ENCODE measurements at regions not wholly inside any gene's neighbourhood (a gene's known extent, or its start where the extent isn't known, plus 50 kb on each side); places are given as distances from the start of the nearest gene placed in this dataset.
"Not testable (repeated sequence)": the region's sequence is repeated elsewhere in the genome, so short reads cannot be mapped to it uniquely, and the experiment has no call there.

- no peak for FAIRE-seq
- DNase-seq (ENCODE audit: low spot score in 2 of 2) = no peak
Observed at GRCh38 chr9:85163415-85163814, 493.9 kb downstream of the NTRK2 start.

DNA sequence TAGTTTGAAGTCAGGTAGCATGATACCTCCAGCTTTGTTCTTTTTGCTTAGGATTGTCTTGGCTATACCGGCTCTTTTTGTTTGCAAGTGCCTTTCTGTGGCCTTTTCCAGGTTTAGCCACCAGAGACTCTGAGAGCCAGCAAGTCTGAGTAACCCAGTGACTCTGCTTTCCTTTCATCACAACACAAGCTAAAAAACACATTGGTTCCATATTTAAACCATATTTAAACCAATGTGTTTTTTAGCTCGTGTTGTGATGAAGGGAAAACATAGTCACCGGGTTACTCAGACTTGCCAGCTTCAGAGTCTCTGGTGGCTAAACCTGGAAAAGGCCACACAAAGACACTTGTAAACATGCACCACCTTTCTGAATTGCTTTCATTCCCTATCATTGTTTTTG, 493.3 kb downstream of the NTRK2 start:
- FAIRE-seq = no peak
- DNase-seq (ENCODE audit: low spot score in 2 of 2) = no peak

- not testable (repeated sequence) for FAIRE-seq
Observed at GRCh38 chr9:85160944-85161343, 491.4 kb downstream of the NTRK2 start.

DNA sequence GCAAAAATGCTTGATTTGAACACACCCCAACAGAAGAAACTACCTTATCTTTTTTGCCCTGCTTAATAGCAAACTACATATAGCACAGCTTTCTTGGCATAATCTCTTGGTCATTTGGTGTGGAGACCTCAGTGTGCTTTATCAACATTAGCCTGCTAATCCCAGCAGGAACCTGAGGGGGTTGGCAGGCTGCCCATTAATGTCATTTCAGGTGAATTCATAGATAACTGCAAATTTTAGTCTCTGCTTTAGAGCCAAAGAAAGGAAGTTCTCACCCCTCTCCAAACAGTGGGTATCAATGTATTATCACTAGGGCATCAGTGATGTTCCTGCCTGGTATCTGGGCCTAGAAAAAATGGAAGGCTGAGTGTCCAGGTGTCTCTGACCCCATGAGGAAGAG, 489.0 kb downstream of the NTRK2 start:
- no peak for FAIRE-seq
- DNase-seq (ENCODE audit: low spot score in 2 of 2) = no peak

More at GRCh38 chr9:85160944-85161343, 491.4 kb downstream of the NTRK2 start:
- DNase-seq (ENCODE audit: low spot score in 2 of 2) = not testable (repeated sequence)

- FAIRE-seq = no peak
- DNase-seq (ENCODE audit: low spot score in 2 of 2) = no peak
Observed at GRCh38 chr9:85157772-85158171, 488.2 kb downstream of the NTRK2 start.

- DNase-seq (ENCODE audit: low spot score in 2 of 2) = no peak
Observed at GRCh38 chr9:85156652-85157051, 487.1 kb downstream of the NTRK2 start.

GRCh38 chr9:85155352-85155751, 485.8 kb downstream of the NTRK2 start:
- FAIRE-seq = no peak
- no peak for DNase-seq (ENCODE audit: low spot score in 2 of 2)

More at GRCh38 chr9:85156652-85157051, 487.1 kb downstream of the NTRK2 start:
- no peak for FAIRE-seq

DNA sequence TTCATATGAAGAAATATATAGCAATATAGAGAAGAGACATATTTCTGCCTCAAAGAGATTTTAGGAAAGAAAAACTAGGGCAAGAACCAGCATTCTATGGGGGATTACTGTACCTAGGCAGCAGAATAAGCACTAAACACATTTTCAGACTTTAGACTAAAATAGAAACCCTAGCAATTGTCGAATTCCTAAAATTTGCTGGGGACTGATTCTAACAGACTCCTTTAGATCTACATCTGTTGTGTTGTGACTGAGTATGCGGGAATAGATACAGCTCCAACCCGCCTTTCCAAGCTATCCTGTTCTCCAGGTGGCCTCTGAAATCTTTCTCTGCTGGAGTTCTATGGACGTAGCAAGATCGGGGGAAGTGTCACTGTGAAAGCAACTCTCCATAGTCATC, 482.2 kb downstream of the NTRK2 start:
- DNase-seq (ENCODE audit: low spot score in 2 of 2) = no peak
- FAIRE-seq = no peak

DNA sequence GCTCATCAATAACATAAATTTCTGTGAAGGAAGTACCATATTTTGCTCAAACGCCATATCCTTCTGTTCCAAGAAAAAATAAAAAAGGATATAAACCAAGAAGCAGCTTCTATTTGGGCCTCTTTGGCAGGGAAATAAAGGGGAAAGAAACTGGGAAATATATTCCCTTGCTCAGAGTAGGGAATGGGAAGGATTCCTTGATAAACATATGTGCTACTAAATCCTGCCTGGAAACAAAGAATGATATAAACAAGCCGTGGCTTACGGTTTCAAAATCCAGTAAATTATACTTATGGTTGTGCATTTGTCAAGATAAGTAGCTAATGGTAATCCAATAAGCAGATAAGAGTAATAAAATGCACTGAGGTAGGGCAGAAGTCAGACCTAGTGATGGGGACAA, 481.6 kb downstream of the NTRK2 start:
- FAIRE-seq (no peak), DNase-seq (ENCODE audit: low spot score in 2 of 2) (no peak)

- DNase-seq (ENCODE audit: low spot score in 2 of 2) = no peak
- FAIRE-seq = no peak
Observed at GRCh38 chr9:85147046-85147640, 477.6 kb downstream of the NTRK2 start.

DNA sequence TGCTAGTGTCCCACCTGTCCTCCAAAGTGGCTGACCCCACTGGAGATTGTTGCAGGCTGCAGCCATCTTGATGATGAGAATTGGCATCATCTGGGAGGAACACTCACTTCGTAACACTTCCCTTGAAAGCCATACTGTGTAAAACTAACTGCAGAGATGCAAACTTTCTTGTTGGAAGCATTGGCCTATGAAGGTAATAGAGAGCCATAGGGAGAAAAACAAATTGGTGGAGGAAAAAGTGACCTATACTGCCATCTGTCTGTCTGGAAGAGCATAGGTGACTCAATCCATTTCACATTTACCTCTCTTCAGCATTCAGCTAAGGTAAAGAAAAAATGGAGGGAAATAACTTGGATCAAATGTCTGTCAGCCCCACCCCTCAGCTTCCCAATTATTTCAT, 473.4 kb downstream of the NTRK2 start:
- no peak for FAIRE-seq

DNA sequence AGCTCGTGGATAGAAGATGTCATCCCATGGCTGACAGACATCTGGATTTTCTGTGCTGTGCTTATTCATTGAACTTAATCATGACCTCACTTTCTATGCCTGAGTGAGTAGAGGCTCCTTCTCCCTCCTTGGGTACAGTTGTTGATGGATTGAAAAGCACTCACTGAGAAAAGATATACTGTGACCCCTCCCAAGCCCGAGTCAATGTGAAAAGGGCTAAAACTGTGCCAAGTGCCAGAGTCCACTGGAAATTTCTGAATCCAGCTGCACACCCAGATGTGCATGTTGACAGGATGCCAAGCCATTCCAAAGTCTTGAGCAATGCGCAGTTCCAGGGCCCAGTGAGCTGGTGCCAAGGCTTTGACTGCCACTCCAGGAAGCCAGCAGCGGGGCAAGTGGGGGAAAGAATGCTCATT, 473.0 kb downstream of the NTRK2 start:
- DNase-seq (ENCODE audit: low spot score in 2 of 2) = no peak

More for the DNA sequence above, 473.4 kb downstream of the NTRK2 start:
- peak; percentile 8 to 9 for DNase-seq (ENCODE audit: low spot score in 2 of 2)

GRCh38 chr9:85137696-85138095, 468.2 kb downstream of the NTRK2 start:
- DNase-seq (ENCODE audit: low spot score in 2 of 2) (no peak), FAIRE-seq (no peak)

More for the DNA sequence above, 473.0 kb downstream of the NTRK2 start:
- FAIRE-seq = no peak

DNA sequence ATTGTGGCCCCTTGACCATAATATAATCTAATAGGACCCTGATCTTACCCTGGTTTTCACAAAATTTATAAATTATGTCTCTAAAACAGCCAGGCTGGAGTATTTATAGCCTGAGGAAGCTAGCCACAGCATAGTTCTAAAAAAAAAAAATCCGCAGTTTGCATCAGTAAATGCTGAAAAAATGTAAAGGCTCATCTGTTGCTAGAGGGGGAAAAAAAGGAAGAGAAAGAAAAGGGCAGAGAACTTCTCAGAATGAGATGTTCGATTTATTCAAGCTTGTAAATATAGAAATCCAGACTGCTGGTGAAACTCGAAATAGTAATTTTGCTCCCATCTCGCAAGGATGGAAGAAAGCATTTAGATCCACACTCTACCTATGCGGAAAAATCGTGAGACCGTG, 467.5 kb downstream of the NTRK2 start:
- no peak for DNase-seq (ENCODE audit: low spot score in 2 of 2)
- no peak for FAIRE-seq

DNA sequence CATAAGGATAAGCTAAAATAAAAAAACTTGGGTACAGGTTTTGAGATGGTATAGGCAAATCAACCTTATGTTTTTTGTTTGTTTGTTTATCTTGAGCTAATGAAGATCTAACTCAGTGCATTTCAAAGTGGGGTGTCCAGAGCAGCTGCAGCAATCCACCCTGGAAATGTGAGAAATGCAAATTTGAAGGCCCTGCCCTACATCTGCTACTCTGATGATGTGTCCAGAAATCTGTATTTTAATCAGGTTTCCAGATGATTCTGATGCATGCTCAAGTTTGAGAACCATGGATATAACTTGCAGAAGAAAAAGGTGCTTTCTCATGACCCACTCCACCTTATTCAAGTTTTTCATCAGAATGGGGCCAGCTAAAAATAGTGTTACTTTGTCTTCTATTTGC, 467.0 kb downstream of the NTRK2 start:
- DNase-seq (ENCODE audit: low spot score in 2 of 2) = no peak
- no peak for FAIRE-seq

- FAIRE-seq = no peak
- no peak for DNase-seq (ENCODE audit: low spot score in 2 of 2)
Observed at GRCh38 chr9:85130764-85131163, 461.2 kb downstream of the NTRK2 start.

- DNase-seq (ENCODE audit: low spot score in 2 of 2) (no peak), FAIRE-seq (no peak)
Observed at GRCh38 chr9:85130260-85130659, 460.7 kb downstream of the NTRK2 start.

DNA sequence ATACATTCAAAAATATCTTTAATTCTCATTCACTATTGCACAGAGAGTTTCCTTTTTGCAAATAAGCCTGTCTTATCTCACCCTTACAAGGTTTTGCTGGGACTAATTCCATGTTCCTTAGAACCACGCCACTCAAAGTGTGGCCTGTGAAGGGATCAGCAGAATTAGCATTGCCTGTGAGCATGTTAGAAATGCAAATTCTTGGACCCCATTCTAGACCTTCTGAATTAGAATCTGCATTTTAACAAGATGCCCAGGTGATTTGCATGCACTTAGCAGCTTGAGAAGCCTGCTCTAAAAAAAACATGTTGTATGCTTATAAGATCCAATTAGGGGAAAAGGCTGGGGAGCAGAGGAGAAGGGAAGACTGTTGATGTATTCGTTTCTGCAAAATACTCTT, 460.0 kb downstream of the NTRK2 start:
- DNase-seq (ENCODE audit: low spot score in 2 of 2) (no peak), FAIRE-seq (no peak)

GRCh38 chr9:85118990-85119755, 449.6 kb downstream of the NTRK2 start:
- DNase-seq (ENCODE audit: low spot score in 2 of 2) (no peak), FAIRE-seq (no peak)

- FAIRE-seq (no peak), DNase-seq (ENCODE audit: low spot score in 2 of 2) (no peak)
Observed at GRCh38 chr9:85117831-85118230, 448.3 kb downstream of the NTRK2 start.

DNA sequence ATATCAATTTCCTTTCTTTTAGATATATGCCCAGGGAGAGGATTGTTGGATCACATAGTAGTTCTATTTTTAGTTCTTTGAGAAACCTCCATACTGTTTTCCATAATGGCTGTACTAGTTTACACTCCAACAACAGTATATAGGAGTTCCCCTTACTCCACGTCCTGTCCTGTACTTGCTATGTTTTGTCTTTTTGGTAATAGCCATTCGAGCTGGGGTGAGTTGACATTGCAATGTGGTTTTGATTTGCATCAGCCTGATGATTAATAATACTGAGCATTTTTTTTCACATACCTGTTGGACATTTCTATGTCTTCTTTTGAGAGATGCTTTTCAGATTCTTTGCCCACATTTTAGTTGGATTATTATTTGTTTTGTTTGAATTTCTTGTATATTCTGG, 445.9 kb downstream of the NTRK2 start:
- FAIRE-seq = no peak
- no peak for DNase-seq (ENCODE audit: low spot score in 2 of 2)

DNA sequence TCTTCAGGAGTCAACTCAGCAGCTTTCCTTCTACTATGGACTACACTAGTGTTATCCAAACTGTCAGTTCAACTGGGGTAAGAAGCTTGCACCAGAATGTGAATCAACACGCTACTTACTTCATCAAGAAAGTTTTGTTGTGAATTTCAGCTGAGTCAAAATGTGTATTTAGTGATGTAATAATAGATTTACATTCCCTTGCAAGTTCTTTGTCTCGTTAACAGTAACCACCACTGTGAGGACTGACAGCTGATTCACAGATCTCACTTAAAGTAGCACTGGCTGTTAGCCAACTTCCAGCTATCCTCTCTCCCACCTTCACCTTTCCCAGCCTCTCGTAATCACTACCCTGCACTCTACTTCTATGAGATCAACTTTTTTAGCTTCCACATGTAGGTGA, 445.3 kb downstream of the NTRK2 start:
- DNase-seq (ENCODE audit: low spot score in 2 of 2) (no peak), FAIRE-seq (no peak)
